CD4-positive, alpha-beta T cell treated with Interleukin-1 beta for 1 hour (primary cell): ENCODE measurements at regions not wholly inside any gene's neighbourhood (a gene's known extent, or its start where the extent isn't known, plus 50 kb on each side); places are given as distances from the start of the nearest gene placed in this dataset.
A peak's percentile ranks its signal among the peaks of the same experiment; 100 is the strongest.
"Not testable (repeated sequence)": the region's sequence is repeated elsewhere in the genome, so short reads cannot be mapped to it uniquely, and the experiment has no call there.

Experiments
- DNase-seq, 2 donors: peaks; one replicate each; pipeline ENCODE4 v3.0.0-alpha.2; 2020 to 2022

GRCh38 chr3:177249203-177249602, 51.9 kb upstream of the TBL1XR1 start:
- no peak for DNase-seq

GRCh38 chr3:177250151-177250550, 52.9 kb upstream of the TBL1XR1 start:
- DNase-seq: no peak

GRCh38 chr3:177251755-177252154, 54.5 kb upstream of the TBL1XR1 start:
- peak in 1 of 2 donors; percentile 41 for DNase-seq

GRCh38 chr3:177257006-177257405, 59.7 kb upstream of the TBL1XR1 start:
- no peak for DNase-seq

- no peak for DNase-seq
Observed at GRCh38 chr3:177257625-177258024, 60.3 kb upstream of the TBL1XR1 start.

- DNase-seq: no peak
Observed at GRCh38 chr3:177262396-177262795, 65.1 kb upstream of the TBL1XR1 start.

- DNase-seq: no peak
Observed at GRCh38 chr3:177263615-177264368, 66.5 kb upstream of the TBL1XR1 start.

GRCh38 chr3:177271811-177272501, 74.7 kb upstream of the TBL1XR1 start:
- DNase-seq: not testable (repeated sequence)

GRCh38 chr3:177278016-177278415, 80.7 kb upstream of the TBL1XR1 start:
- DNase-seq: no peak

- no peak for DNase-seq
Observed at GRCh38 chr3:177279118-177279815, 82.0 kb upstream of the TBL1XR1 start.

GRCh38 chr3:177281292-177282118, 84.2 kb upstream of the TBL1XR1 start:
- DNase-seq: peak; percentile 6 to 43

- DNase-seq: no peak
Observed at GRCh38 chr3:177282119-177282655, 84.9 kb upstream of the TBL1XR1 start.

- DNase-seq: no peak
Observed at GRCh38 chr3:177283983-177284382, 86.7 kb upstream of the TBL1XR1 start.

- DNase-seq: peak; percentile 22 to 27
Observed at GRCh38 chr3:177284383-177284881, 87.2 kb upstream of the TBL1XR1 start.

GRCh38 chr3:177286034-177286433, 88.8 kb upstream of the TBL1XR1 start:
- no peak for DNase-seq

GRCh38 chr3:177287231-177287630, 89.9 kb upstream of the TBL1XR1 start:
- DNase-seq: no peak

GRCh38 chr3:177290633-177291032, 93.4 kb upstream of the TBL1XR1 start:
- DNase-seq: no peak

- DNase-seq: no peak
Observed at GRCh38 chr3:177294221-177294620, 96.9 kb upstream of the TBL1XR1 start.

GRCh38 chr3:177295116-177295515, 97.8 kb upstream of the TBL1XR1 start:
- no peak for DNase-seq

- no peak for DNase-seq
Observed at GRCh38 chr3:177299250-177299649, 102.0 kb upstream of the TBL1XR1 start.

GRCh38 chr3:177300039-177300833, 103.0 kb upstream of the TBL1XR1 start:
- peak in 1 of 2 donors; percentile 21 for DNase-seq
